ENCODE measurements at regions not wholly inside any gene's neighbourhood (a gene's known extent, or its start where the extent isn't known, plus 50 kb on each side); places are given as distances from the start of the nearest gene placed in this dataset.
"Not testable (repeated sequence)": the region's sequence is repeated elsewhere in the genome, so short reads cannot be mapped to it uniquely, and the experiment has no call there.

DNA sequence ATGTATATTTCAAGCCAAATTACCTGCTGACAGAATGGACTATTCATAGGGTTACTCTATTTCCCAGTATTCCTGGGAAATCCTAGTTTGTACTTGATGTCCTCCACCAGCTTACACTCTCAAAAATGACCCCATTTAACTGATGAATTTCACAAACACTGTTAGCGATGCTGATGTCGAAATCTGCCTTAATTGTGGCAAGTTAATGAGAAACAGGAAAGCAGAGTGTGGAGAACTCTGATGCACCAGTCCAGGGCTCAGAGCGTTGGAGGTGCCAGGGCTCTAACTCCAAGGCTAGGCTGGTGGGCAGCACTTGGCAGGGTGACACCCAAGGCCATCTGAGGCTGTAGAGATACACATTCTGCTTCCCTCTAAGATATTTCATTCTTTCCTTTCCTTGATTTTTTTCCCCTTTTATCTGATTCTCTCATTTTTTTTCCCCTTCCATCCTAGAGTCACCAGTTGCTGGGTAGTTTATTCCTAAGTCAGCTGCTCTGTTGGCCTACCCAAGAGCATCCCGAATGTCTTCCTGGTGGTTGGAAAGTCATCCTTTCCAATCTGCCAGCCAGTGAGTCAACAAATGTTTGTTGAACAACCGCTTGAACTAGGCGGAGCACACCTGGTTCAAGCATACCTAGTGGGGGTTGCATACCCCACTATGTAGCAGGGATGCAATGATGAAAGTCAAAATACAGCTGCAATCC lies 525.0 kb upstream of the NRP1 start:
- DNase-seq (ENCODE audit: low read depth, low spot score), result peak; percentile 36
- in situ Hi-C loops (cut with HindIII; ENCODE audit: low pct_unique_long_range_greater_than_20kb, low sequenced_read_pairs), result no loop called here

GRCh38 chr10:33858326-33858725 lies 523.9 kb upstream of the NRP1 start:
- DNase-seq (ENCODE audit: low read depth, low spot score), result no peak
- in situ Hi-C loops (cut with HindIII; ENCODE audit: low pct_unique_long_range_greater_than_20kb, low sequenced_read_pairs), result no loop called here

GRCh38 chr10:33853221-33853620 lies 518.8 kb upstream of the NRP1 start:
- in situ Hi-C loops (cut with HindIII; ENCODE audit: low pct_unique_long_range_greater_than_20kb, low sequenced_read_pairs), result not testable (repeated sequence)

DNA sequence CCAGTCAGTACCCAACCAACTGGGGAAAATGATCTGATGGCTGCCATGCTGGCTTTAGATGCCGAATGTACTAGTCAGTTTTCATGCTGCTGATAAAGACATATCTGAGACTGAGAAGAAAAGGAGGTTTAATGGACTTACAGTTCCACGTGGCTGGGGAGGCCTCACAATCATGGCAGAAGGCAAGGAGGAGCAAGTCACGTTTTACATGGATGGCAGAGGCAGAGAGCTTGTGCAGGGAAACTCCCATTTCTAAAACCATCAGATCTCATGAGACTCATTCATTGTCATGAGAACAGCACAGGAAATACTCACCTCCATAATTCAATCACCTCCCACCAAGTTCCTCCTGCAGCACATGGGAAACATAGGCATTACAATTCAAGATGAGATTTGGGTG lies 508.9 kb upstream of the NRP1 start:
- no peak for DNase-seq (ENCODE audit: low read depth, low spot score)
- in situ Hi-C loops (cut with HindIII; ENCODE audit: low pct_unique_long_range_greater_than_20kb, low sequenced_read_pairs), result no loop called here

More at GRCh38 chr10:33853221-33853620, 518.8 kb upstream of the NRP1 start:
- not testable (repeated sequence) for DNase-seq (ENCODE audit: low read depth, low spot score)

DNA sequence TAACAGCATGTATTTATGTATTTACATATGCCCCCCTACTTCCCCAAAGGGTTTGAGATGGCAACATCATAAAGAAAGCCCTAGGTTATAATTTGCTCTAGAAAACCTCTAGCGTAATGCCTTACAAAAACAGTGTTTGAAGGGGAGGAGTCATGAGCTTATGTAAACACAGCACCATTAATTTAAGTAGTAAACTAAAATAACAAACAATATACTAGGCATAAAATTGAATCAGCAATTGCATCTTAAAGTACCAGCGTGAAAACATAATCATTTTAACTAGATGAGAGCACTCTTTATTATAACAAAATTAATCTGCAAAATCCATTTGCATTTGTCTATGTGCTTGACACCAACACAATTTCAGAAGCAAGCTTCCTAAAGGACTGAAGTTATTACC lies 507.2 kb upstream of the NRP1 start:
- in situ Hi-C loops (cut with HindIII; ENCODE audit: low pct_unique_long_range_greater_than_20kb, low sequenced_read_pairs), result no loop called here
- no peak for DNase-seq (ENCODE audit: low read depth, low spot score)

DNA sequence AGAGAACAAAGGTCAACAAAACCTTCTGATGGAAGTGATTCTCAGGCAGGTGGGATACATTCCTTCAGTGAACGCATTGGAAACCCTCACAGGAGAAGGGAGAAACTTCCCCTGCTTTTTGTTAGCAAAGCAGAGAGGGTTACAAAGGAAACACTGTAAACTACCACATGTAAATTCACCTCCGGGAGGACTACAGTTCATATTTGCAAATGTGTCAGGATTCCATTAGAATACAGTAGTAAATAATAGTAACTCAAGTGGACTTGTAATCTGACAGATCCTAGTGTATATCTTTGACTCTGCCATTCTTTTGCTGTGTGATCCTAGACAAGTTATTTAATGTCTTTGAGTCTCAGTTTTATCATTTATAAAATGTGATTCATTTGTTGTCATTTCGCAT lies 504.3 kb upstream of the NRP1 start:
- no peak for DNase-seq (ENCODE audit: low read depth, low spot score)
- in situ Hi-C loops (cut with HindIII; ENCODE audit: low pct_unique_long_range_greater_than_20kb, low sequenced_read_pairs), result no loop called here

DNA sequence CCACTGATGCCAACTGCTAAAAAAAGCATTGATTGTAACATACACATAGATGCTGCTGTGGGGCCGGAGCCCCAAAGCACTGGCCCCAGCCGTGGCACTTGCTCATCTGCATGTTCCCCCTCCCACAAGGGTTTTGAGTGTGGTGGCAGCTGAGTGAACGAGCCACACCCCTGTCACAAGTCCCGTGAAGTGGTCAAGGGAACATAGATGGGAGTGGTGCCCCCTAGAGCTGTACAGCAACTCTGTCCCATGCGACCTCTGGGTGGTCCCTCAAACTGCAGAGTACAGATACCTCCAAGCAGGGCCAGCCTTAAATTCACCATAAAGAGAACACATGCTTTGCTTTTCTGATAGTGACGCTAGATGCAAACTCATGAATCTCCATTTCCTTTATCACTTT lies 503.3 kb upstream of the NRP1 start:
- no peak for DNase-seq (ENCODE audit: low read depth, low spot score)
- in situ Hi-C loops (cut with HindIII; ENCODE audit: low pct_unique_long_range_greater_than_20kb, low sequenced_read_pairs), result no loop called here

GRCh38 chr10:33835556-33835955 lies 501.1 kb upstream of the NRP1 start:
- in situ Hi-C loops (cut with HindIII; ENCODE audit: low pct_unique_long_range_greater_than_20kb, low sequenced_read_pairs), result no loop called here
- DNase-seq (ENCODE audit: low read depth, low spot score), result no peak

GRCh38 chr10:33833566-33833965 lies 499.1 kb upstream of the NRP1 start:
- no peak for DNase-seq (ENCODE audit: low read depth, low spot score)
- in situ Hi-C loops (cut with HindIII; ENCODE audit: low pct_unique_long_range_greater_than_20kb, low sequenced_read_pairs), result no loop called here

DNA sequence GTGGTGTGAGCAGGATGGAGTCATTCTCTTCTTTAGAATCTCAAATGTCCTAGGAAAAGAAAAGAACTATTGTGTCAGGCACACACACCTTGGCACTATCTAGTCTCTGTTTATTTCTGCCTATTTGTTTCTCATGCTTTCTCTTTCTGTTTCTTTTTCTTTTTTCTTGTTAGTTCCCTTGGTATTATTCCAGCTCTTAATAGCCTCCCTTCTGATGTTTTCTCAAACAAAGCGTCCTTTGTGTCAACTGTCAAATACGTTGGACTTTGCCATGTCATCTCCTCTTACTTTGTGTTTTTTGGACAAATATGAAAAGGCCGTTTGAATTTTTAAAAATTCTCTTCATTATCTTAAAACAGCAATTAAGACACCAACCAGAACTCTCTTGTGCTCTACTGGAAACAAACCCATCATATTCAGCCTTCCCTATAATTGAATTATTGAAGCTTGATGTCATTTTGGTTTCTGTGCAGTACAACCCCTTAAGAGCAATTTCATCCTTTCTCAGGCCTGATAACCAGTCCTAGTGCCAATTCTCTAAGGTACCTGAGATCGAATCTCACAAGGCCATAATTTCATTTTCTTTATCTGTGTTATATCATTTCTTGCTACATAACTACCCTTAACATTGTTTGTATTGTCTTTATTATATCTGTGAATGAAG lies 497.8 kb upstream of the NRP1 start:
- DNase-seq (ENCODE audit: low read depth, low spot score), result peak; percentile 55
- in situ Hi-C loops (cut with HindIII; ENCODE audit: low pct_unique_long_range_greater_than_20kb, low sequenced_read_pairs), result no loop called here

GRCh38 chr10:33831591-33831990 lies 497.1 kb upstream of the NRP1 start:
- DNase-seq (ENCODE audit: low read depth, low spot score), result no peak
- in situ Hi-C loops (cut with HindIII; ENCODE audit: low pct_unique_long_range_greater_than_20kb, low sequenced_read_pairs), result no loop called here

GRCh38 chr10:33829899-33830298 lies 495.4 kb upstream of the NRP1 start:
- in situ Hi-C loops (cut with HindIII; ENCODE audit: low pct_unique_long_range_greater_than_20kb, low sequenced_read_pairs); DNase-seq (ENCODE audit: low read depth, low spot score): not testable (repeated sequence)

DNA sequence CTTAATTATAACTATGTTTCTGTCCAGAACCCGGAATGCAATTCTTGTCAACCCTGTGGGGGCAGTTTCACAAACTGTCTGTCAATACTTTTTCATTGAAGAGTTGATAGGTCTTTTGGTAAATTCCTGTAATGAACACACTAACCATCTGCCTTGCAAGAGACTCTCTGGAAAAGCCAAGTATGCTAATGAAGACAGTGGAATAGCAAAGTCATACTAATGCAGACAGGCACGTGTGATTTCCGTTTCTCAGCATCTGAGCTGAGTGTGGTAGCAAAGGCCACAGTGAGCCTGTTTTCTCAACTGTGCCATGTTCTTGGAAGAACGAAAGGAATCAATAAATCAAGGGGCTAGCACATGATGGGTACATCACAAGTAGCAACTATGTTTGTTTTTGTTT lies 494.1 kb upstream of the NRP1 start:
- in situ Hi-C loops (cut with HindIII; ENCODE audit: low pct_unique_long_range_greater_than_20kb, low sequenced_read_pairs), result no loop called here
- DNase-seq (ENCODE audit: low read depth, low spot score), result no peak

- no peak for DNase-seq (ENCODE audit: low read depth, low spot score)
- in situ Hi-C loops (cut with HindIII; ENCODE audit: low pct_unique_long_range_greater_than_20kb, low sequenced_read_pairs), result no loop called here
These were observed 491.7 kb upstream of the NRP1 start for GRCh38 chr10:33826186-33826585.

DNA sequence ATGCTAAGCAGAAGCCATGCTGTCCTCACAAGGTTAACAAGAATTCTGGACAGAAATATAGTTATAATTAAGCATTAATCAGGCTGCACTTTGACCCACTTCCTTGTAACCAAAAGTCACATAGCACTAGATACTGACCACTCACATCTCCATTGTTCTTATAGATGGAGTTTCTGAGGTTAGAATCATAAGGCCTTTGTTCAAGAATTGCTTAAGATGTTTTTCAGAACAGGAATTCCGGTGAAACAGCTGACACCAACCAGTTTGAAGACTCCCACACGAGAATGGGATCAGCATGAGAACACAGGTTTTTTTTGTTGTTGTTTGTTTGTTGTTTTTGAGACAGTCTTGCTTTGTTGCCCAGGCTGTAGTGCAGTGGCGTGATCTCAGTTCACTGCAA lies 488.3 kb upstream of the NRP1 start:
- peak; percentile 8 for DNase-seq (ENCODE audit: low read depth, low spot score)
- in situ Hi-C loops (cut with HindIII; ENCODE audit: low pct_unique_long_range_greater_than_20kb, low sequenced_read_pairs), result no loop called here

DNA sequence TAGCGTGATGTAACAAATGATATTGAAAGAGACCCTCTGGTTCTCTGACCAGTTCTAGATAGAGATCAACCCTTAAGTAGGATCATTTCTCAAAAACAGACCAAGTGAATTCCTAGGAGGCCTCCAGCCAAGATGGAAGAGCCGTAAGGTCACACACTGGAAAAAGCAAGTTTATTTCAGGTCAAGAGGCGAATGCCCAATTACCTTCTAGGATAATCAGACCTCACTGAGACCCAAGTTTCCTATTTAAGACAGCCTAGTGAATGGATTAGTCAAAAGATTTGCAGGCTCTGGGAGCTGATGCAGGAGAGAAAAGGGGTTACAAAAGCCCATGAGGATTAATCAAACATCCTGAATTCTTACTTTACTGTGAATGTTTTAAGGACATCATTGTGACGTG lies 486.1 kb upstream of the NRP1 start:
- no peak for DNase-seq (ENCODE audit: low read depth, low spot score)
- in situ Hi-C loops (cut with HindIII; ENCODE audit: low pct_unique_long_range_greater_than_20kb, low sequenced_read_pairs), result no loop called here

DNA sequence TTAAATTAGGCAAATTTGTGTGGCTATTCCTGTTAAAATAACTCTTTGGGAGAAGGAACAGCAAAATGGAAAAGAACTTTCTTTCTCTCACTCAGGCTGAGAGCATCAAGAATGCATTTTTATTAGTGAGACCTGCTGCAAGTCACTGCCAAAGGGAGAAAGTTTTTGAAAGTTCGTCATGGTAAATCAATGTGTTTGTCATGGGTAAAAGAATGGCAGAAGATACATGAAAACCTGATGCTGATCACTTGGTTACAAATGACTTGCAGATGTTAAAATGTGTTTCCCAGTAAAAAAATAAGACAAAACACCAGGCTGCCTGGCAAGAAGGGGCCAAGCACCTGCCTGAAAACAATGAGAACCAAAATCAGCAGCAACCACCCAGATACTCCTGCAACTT lies 484.7 kb upstream of the NRP1 start:
- in situ Hi-C loops (cut with HindIII; ENCODE audit: low pct_unique_long_range_greater_than_20kb, low sequenced_read_pairs), result no loop called here
- no peak for DNase-seq (ENCODE audit: low read depth, low spot score)

- in situ Hi-C loops (cut with HindIII; ENCODE audit: low pct_unique_long_range_greater_than_20kb, low sequenced_read_pairs), result no loop called here
These were observed 483.9 kb upstream of the NRP1 start for GRCh38 chr10:33818343-33818742.

GRCh38 chr10:33817605-33818004 lies 483.1 kb upstream of the NRP1 start:
- in situ Hi-C loops (cut with HindIII; ENCODE audit: low pct_unique_long_range_greater_than_20kb, low sequenced_read_pairs), result no loop called here
- no peak for DNase-seq (ENCODE audit: low read depth, low spot score)

More at GRCh38 chr10:33818343-33818742, 483.9 kb upstream of the NRP1 start:
- no peak for DNase-seq (ENCODE audit: low read depth, low spot score)
